ENCODE measurements at regions not wholly inside any gene's neighbourhood (a gene's known extent, or its start where the extent isn't known, plus 50 kb on each side); places are given as distances from the start of the nearest gene placed in this dataset.
A peak's percentile ranks its signal among the peaks of the same experiment; 100 is the strongest.

GRCh38 chr2:144120487-144120886 lies 399.4 kb downstream of the ZEB2 start:
- POLR2A ChIA-PET (ENCODE audit: unreplicated experiment) = no interaction called here
- no peaks in the 10 kb centered on the region for H3K79me2 ChIP-seq (ENCODE audit: low read length)
- H2AFZ ChIP-seq (ENCODE audit: low read length) = no peak overlapping the region
- ATAC-seq (no peak), DNase-seq (no peak)
- no TSS peak for BruUV-seq (replicated peaks)
- no peaks in the 10 kb centered on the region for H3F3A ChIP-seq (ENCODE audit: low read length, unreplicated experiment)
- H3K9me2 ChIP-seq (replicated peaks; ENCODE audit: low read length) = no peaks in the 10 kb centered on the region
- H3K27ac ChIP-seq (ENCODE audit: low read length) = no peak overlapping the region
- CTCF ChIA-PET = no interaction called here
- intact Hi-C loops (cut with micrococcal nuclease) = no loop called here
- H3K9ac ChIP-seq (ENCODE audit: low read length) = no peak overlapping the region
- no peaks in the 10 kb centered on the region for H4K20me1 ChIP-seq (ENCODE audit: low read length)
- no peaks in the 10 kb centered on the region for H3K36me3 ChIP-seq (ENCODE audit: low read depth, low read length)
- peaks cover 11% of the 10 kb centered on the region for H3K4me1 ChIP-seq (ENCODE audit: insufficient read depth, low read length)
- no peaks in the 10 kb centered on the region for H3K9me3 ChIP-seq (ENCODE audit: low read length)
- H3K27me3 ChIP-seq (ENCODE audit: low read length) = no peaks in the 10 kb centered on the region
- no peak overlapping the region for H3K4me3 ChIP-seq (ENCODE audit: low read length)
- TF ChIP-seq EZH2phosphoT487 (IDR thresholded peaks at IDR 0.05; ENCODE audit: borderline replicate concordance, low read length) = no peak
- TF ChIP-seq EZH2 (IDR thresholded peaks at IDR 0.05; ENCODE audit: low read length, unreplicated experiment) = no peak
- TF ChIP-seq CTCF (conservative IDR thresholded peaks at IDR 0.05; ENCODE audit: low read depth, low read length) = no peak
- H3K4me2 ChIP-seq (ENCODE audit: low read length) = no peak overlapping the region

DNA sequence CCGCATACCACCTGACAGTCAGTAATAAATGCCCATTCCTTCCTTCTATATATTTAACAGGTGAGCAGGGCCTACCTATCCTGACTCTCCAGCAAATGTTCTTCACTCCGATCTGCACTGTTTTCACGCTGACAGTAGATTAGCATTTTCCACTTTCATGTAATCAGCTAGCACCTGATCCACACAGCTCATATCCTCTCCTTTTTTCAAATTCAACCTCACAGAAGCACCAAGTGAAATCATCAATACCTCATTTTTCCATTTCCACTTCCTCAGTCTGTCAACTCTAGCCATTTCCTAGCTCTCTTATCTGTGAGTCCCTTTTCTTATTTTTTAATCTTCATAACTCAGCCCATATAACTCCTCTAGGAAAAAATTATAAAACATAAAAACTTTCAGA lies 402.8 kb downstream of the ZEB2 start:
- H4K20me1 ChIP-seq (ENCODE audit: low read length) = no peaks in the 10 kb centered on the region
- H3K9me3 ChIP-seq (ENCODE audit: low read length) = no peaks in the 10 kb centered on the region
- peaks cover 13% of the 10 kb centered on the region for H3K4me1 ChIP-seq (ENCODE audit: insufficient read depth, low read length)
- no peaks in the 10 kb centered on the region for H3F3A ChIP-seq (ENCODE audit: low read length, unreplicated experiment)
- no peaks in the 10 kb centered on the region for H3K36me3 ChIP-seq (ENCODE audit: low read depth, low read length)
- H2AFZ ChIP-seq (ENCODE audit: low read length) = no peak overlapping the region
- POLR2A ChIA-PET (ENCODE audit: unreplicated experiment) = interaction anchor here (0.5 kb wide), 1 partner anchor 17 kb away, joined by 3 read pairs; no protein-coding TSS in a partner anchor
- H3K27me3 ChIP-seq (ENCODE audit: low read length) = no peaks in the 10 kb centered on the region
- CTCF ChIA-PET = interaction anchor here (0.7 kb wide), 1 partner anchor 1803 kb away, joined by 3 read pairs; no protein-coding TSS in a partner anchor
- no peak overlapping the region for H3K9ac ChIP-seq (ENCODE audit: low read length)
- H3K79me2 ChIP-seq (ENCODE audit: low read length) = no peaks in the 10 kb centered on the region
- ATAC-seq (no peak), DNase-seq (no peak)
- no peak overlapping the region for H3K4me3 ChIP-seq (ENCODE audit: low read length)
- intact Hi-C loops (cut with micrococcal nuclease) = loop anchor here (10.0 kb wide), 1 partner anchor 218 kb away; a partner anchor contains a TSS
- H3K4me2 ChIP-seq (ENCODE audit: low read length) = no peak overlapping the region
- no peaks in the 10 kb centered on the region for H3K9me2 ChIP-seq (replicated peaks; ENCODE audit: low read length)
- no TSS peak for BruUV-seq (replicated peaks)
- TF ChIP-seq EZH2 (IDR thresholded peaks at IDR 0.05; ENCODE audit: low read length, unreplicated experiment) (no peak), EZH2phosphoT487 (IDR thresholded peaks at IDR 0.05; ENCODE audit: borderline replicate concordance, low read length) (no peak), CTCF (conservative IDR thresholded peaks at IDR 0.05; ENCODE audit: low read depth, low read length) (no peak)
- H3K27ac ChIP-seq (ENCODE audit: low read length) = no peak overlapping the region

DNA sequence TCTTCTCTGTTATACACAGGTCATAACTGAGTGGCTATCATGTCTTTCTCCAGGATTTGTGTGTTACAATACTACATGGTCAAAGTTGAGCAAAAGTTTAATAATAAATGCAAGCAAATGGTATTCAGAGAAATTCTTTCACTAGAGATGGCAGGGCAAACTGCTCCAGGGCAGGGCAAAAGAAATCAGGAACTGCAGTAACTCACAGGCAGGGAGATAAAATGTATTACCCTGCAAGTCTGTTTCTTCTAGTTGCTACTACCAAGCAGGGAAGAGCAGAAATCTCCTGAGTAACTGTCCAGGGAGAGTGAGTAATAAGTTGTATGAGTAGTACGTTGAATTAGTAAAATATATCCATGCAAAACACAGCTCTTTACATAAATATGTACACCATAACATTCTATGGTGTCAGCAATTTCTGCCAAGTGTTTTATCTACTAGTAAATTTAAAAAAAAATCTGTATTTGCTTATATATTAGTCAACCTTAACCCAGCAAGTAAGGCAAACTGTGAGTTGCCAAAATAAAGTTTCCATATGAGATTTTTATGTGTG lies 404.1 kb downstream of the ZEB2 start:
- ChIA-PET CTCF (no interaction called here), POLR2A (ENCODE audit: unreplicated experiment) (interaction anchor here (0.5 kb wide), 1 partner anchor 1686 kb away, joined by 3 read pairs; no protein-coding TSS in a partner anchor)
- Histone ChIP-seq H3K9ac (ENCODE audit: low read length) (no peak overlapping the region), H3K9me3 (ENCODE audit: low read length) (no peaks in the 10 kb centered on the region), H3K4me1 (ENCODE audit: insufficient read depth, low read length) (peaks cover 25% of the 10 kb centered on the region), H3K27ac (ENCODE audit: low read length) (no peak overlapping the region), H3F3A (ENCODE audit: low read length, unreplicated experiment) (no peaks in the 10 kb centered on the region), H2AFZ (ENCODE audit: low read length) (no peak overlapping the region), H4K20me1 (ENCODE audit: low read length) (no peaks in the 10 kb centered on the region), H3K27me3 (ENCODE audit: low read length) (no peaks in the 10 kb centered on the region), H3K79me2 (ENCODE audit: low read length) (no peaks in the 10 kb centered on the region), H3K4me3 (ENCODE audit: low read length) (no peak overlapping the region), H3K9me2 (replicated peaks; ENCODE audit: low read length) (no peaks in the 10 kb centered on the region), H3K36me3 (ENCODE audit: low read depth, low read length) (no peaks in the 10 kb centered on the region), H3K4me2 (ENCODE audit: low read length) (no peak overlapping the region)
- BruUV-seq (replicated peaks) = no TSS peak
- TF ChIP-seq CTCF (conservative IDR thresholded peaks at IDR 0.05; ENCODE audit: low read depth, low read length) = no peak
- TF ChIP-seq EZH2phosphoT487 (IDR thresholded peaks at IDR 0.05; ENCODE audit: borderline replicate concordance, low read length) = no peak
- TF ChIP-seq EZH2 (IDR thresholded peaks at IDR 0.05; ENCODE audit: low read length, unreplicated experiment) = no peak
- ATAC-seq (peak; percentile 76), DNase-seq (peak; percentile 53)
- intact Hi-C loops (cut with micrococcal nuclease) = loop anchor here (10.0 kb wide), 1 partner anchor 219 kb away; a partner anchor contains a TSS

Data from PC-3 (cell line).